HG03378 (cell line): ENCODE measurements at regions not wholly inside any gene's neighbourhood (a gene's known extent, or its start where the extent isn't known, plus 50 kb on each side); places are given as distances from the start of the nearest gene placed in this dataset.
A peak's percentile ranks its signal among the peaks of the same experiment; 100 is the strongest.
"Not testable (repeated sequence)": the region's sequence is repeated elsewhere in the genome, so short reads cannot be mapped to it uniquely, and the experiment has no call there.

Experiments used
- ATAC-seq: cut with Tn5 transposase; IDR thresholded peaks from one replicate; pipeline ENCODE4 v1.9.1; 2021; ENCODE audit warnings: mild to moderate bottlenecking, moderate library complexity; ENCODE audit not compliant: unreplicated experiment

DNA sequence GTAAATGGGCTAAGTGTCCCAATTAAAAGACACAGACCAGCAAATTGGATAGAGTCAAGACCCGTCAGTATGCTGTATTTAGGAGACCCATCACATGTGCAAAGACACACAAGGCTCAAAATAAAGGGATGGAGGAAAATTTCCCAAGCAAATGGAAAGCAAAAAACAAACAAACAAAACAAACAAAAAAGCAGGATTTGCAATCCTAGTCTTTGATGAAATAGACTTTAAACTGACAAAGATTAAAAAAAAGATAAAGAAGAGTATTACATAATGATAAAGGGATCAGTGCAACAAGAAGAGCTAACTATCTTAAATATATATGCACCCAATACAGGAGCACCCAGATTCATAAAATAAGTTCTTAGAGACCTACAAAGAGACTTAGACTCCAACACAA lies 429.6 kb downstream of the MAT2B start:
- ATAC-seq: not testable (repeated sequence)

DNA sequence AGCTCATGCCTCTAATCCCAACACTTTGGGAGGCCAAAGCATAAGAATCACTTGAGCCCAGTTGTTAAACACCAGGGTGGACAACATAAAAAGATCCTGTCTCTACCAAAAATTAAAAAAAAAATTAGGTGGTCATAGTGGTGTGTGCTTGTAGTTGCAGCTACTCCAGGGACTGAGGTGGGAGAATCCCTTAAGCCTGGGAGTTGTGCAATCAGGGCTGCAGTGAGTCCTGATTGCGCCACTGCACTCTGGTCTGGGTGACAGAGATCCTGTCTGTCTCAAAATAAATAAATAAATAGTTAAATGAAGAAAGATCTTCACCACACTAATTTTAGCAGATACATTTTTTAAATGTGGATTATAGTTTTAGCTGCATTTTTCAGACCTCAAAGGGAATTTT lies 433.2 kb downstream of the MAT2B start:
- no peak for ATAC-seq

DNA sequence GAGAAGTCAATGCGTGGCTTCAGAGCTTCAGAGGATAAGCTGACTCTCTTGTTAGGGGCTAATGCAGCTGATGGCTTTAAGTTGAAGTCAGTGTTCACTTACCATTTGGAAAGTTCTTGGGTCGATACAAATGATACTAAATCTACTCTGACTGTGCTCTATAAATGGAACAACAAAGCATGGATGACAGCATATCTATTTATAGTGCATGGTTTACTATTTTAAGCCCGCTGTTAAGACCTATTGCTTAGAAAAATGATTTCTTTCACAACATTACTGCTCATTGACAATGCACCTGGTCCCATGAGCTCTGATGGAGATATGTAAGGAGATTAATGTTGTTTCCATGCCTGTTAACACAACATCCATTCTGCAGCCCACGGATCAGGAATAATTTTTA lies 435.7 kb downstream of the MAT2B start:
- peak; percentile 43 for ATAC-seq

DNA sequence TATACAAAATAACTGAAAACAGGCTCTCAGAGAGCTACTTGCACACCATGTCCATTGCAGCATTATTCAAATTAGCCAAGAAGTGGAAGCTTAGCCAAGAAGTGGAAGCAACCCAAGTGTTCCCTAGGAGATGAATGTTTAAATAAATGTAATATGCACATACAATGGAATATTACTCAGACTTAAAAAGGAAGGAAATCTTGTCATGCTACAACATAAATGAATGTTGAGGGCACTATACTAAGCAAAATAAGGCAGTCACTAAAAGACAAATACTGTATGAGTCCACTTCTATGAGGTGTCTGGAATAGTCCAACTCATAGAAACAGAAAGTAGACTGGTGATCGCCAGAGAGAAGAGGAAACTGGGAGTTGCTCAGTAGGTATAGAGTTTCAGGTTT lies 438.1 kb downstream of the MAT2B start:
- ATAC-seq: no peak

DNA sequence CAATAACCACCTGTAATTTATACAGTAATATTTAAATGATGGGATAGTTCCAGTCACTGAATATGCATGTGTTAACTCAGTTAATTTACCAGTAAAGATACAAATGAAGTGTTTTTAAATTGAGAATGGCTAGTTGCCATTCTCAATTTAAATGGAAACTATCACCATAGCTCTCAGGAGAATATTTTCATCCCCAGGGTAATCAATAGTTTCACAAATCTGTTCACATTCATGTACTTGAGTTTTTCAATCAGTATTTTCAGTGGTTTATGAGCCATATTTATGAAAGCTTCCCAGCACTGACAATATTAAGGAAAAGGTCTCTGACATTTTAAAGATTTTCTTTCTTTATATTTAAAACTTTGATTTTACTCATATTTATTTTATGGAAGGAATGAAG lies 439.3 kb downstream of the MAT2B start:
- no peak for ATAC-seq

DNA sequence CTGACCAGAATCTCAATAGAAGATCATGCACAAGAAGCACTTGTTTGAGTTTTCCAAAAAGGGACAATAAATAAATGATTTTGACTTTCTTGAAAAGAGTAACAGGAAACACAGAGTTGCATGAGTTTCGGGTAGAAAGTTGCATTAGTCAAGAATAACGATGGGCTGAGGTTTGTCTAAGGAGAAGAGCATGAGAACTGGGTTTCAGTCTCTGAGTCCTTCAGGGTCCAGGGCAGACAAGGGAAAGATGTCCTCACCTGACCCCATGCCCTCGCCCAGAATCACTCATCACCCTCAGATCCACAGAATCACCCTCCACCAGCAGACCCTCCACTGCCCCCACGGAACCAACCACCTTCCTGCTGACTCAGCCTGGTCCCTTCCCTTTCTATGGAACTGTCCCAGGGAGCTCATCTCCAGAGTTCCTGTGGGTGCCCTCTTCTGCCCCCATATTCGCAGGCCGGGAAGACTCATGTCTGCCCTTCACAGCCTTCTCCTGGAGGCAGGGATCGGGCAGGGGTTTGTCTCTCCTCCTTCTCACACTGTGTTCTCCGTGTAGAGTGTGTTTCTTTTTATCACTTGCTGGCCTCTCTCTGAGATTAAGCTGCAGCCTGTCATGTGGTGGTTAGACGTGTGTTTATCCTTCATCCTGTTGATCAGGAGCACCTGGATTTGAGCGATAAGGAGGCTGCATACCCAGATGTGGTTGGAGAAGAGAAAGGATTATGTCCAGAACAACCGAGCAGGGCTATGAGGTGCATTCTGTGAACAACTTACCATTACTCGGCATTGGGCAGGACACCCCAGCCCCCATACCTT lies 442.6 kb downstream of the MAT2B start:
- no peak for ATAC-seq

DNA sequence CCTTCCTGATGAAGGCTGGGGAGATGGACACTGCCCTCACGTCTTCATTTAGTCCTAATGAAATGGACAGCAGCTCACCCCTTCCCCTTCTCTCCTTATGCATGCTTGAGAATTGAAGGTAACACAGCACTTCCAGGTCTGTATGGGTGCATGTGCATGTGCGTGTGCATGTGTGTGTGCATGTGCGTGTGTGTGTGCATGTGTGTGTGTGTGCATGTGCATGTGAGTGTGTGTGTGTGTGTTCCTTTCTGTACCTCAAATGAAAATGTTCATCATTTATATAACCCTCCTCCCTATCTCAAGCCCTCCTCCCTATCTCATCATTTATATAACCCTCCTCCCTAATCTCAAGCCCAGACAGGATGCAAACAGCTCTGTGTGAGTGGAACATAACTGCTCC lies 444.8 kb downstream of the MAT2B start:
- no peak for ATAC-seq

DNA sequence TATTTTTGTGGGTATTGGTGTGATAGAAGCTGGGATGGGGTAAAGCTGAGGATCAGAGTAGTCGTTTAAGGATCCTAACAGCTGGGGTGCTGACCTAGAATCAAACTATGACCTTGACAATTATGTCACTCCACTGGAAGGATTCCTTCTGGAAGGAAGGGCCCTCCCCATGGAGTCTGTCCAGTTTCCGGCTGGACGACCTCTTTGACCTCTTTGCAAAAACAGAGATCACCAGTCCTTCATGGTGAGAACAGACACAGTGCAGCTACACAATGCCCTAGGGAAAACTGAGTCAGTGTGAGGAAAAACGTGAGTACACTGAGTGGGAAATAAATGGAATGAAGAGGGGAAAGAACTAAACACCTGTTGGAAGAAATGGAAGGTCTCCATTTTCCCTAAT lies 445.6 kb downstream of the MAT2B start:
- no peak for ATAC-seq

DNA sequence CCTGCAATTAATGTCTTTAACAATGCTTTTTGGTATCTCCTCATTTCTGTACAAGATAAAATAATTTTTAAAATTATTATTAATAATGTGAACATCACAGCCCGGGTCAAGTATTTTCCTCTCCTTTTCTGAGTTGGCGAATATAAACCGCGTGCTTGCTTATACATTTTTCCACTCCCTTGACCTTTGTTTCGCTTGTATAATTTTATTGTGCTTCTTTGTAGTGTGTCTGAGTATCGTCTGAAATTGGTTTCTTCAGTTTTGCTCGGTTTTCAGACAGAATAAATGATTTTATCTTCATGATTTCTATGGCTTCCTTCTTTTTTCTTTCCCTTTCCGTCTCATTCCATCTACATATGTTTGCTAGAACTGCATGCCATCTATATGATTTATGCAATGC lies 448.5 kb downstream of the MAT2B start:
- no peak for ATAC-seq

DNA sequence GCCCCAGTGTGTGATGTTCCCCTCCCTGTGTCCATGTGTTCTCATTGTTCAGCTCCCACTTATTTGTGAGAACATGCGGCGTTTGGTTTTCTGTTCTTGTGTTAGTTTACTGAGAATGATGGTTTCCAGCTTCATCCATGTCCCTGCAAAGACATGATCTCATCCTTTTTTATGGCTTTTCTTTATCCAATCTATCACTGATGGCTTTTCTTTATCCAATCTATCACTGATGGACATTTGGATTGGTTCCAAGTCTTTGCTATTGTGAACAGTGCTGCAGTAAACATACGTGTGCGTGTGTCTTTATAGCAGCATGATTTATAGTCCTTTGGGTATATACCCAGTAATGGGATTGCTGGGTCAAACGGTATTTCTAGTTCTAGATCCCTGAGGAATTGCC lies 455.8 kb downstream of the MAT2B start:
- ATAC-seq: not testable (repeated sequence)

DNA sequence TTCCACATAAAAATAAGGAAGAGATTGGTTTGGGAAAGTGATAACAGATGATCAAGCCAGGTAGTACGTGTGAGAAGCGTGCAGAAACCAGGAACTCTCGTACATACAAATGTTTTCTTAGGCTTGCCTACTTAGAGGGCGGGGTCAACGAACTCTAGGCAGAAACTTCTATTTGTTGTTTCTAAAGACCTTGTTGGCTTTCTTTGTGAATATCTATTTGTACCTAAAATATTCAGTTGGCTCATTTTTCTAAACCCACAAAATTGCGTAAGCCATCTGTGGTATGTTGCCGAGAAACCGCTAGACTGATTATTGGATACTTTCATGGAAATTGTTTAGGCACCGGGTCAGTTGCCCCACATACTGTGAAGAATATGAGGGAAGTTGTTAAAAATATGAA lies 458.5 kb downstream of the MAT2B start:
- no peak for ATAC-seq

DNA sequence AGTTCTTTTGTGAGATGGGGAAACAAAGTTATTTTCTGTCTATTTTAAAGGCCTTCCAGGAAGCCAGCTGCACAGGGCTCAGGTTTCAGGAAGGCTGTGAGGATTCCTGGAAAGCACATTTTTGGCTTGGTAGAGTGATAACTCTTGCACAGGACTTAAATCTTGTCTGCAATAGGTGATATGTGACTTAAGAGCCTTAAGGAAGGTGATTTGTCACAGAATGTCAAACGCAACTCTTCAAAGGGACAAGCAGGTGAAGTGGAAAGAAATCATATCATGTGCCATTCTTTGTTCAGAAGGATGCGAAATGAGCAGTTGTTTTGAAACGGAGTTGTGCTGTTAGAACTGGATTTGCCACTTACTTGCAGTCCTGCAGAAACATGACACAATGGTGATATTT lies 459.3 kb downstream of the MAT2B start:
- ATAC-seq: no peak

DNA sequence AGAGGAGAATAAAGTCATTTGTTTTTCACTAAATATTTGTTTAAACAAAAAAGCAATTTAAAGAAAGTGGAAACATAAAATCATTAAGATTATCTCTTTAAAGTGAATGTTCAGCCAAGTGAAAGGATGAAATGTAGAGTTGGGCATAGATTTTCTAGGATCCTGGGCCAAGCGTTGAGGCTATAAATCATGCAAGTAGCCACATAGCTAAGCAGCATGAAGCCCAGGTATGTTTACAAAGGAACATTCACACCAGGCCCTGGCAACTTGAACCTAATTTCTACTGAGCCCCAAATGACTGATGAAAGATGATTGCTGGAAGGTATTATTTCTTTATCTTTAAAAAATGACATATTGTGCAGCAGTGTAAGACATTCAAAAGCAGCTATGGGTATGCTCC lies 461.8 kb downstream of the MAT2B start:
- no peak for ATAC-seq

DNA sequence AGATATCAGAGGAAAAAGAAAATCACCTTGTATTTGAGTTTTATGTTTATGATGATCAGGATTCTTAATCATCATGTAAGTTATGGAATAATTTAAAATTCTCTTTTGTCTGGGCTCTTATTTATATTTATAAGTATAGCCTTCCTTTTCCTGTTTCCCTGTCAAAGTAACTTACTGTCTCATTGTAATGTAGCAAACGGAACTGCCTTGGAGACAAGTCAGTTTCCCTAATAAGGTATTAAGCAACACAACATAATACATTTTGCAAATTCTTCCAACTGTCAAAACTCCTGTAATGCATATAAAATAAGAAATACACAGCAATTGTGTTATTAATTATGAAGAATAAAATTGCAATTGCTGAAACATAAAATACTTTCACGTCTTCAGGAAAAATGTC lies 463.2 kb downstream of the MAT2B start:
- no peak for ATAC-seq

DNA sequence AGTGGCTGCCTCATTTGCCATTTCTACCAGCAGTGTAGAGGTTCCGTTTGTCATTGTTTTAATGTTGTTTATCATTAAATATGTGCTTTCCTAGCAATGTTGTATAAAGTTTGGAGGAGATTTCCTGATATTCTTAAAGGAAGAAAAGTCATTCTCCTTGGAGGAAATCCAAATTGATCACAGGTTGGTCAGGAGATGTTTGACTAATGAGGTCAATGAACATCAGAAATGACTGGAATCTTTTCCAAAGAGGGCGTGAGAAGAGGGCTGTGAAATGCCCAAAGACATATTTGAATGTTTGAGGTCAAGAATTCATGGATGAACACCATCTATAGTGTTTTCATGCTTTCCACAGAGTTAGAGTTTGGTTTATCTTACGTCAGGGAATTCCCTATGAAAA lies 471.3 kb downstream of the MAT2B start:
- no peak for ATAC-seq

DNA sequence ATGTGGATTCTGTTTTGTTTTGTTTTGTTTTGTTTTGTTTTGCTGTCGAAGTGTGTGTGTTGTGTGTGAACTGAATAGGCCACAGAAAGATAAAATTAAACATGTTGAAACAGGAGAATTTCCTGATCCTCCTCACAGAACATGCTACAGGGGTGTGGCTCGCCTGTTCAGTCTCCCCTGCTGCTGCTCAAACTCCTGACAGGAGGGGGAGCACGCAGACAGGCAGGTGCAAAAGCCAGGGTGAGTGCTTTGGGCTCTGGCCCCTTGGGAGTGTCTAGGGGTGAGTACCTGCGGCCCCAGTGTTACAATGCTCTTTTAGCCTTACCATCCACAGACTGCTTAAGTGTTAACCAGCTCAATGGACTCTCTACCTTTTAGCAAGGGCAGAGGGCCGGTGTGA lies 473.5 kb downstream of the MAT2B start:
- no peak for ATAC-seq

DNA sequence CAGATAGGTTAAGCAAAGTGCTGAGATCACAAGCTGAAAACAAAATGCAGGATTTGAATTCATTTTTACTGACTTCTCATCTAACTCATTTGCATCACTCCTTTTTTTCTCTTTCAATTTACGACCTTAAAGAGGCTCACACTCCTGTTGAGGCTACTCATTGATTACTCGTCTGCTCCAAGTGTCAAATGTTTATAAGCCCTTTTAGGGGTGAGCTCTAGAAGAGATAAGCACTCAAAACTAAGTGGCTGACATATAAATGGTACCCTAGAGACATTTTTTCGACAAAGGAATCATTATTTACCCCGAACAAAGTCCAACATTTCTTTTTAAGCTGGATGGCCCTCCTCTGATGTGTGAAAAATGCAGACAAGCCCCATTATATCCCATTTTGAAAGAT lies 483.1 kb downstream of the MAT2B start:
- no peak for ATAC-seq

DNA sequence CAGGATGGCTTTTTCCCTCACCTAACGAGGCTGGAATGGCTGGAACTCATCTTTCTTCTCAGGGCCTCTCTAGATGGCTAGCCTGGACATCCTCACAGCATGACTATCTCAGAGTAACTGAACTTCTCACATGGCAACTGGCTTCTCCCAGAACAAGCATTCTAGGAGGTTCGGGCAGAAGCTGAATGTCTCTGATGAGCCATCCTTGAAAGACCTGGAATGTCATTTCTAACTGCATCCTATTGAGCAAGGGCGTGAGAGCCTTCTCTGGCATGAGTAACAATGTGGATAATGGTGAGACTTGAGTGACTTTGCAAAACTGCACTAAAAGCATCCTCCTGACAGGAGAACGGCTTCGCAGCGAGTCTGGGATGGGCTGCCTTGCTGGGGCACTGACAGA lies 487.7 kb downstream of the MAT2B start:
- ATAC-seq: no peak

DNA sequence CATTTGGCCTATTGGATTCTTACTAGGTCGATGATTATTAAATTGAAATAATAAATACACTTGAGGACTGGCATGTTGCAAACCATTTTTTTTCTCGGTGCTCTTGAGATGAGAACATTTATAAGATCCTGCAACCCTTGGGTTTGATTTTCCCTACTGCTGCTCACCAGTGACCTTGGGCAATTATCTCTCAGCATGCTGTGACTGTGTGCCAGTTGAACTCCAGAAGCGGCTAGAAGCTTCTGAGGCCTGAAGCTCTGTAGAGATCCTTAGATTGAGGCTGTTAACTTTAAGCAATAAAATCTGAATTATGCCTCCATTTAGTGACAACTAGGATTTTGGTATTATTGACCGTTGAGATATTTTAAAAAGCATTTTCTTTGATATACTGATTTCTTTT lies 489.8 kb downstream of the MAT2B start:
- ATAC-seq: no peak

DNA sequence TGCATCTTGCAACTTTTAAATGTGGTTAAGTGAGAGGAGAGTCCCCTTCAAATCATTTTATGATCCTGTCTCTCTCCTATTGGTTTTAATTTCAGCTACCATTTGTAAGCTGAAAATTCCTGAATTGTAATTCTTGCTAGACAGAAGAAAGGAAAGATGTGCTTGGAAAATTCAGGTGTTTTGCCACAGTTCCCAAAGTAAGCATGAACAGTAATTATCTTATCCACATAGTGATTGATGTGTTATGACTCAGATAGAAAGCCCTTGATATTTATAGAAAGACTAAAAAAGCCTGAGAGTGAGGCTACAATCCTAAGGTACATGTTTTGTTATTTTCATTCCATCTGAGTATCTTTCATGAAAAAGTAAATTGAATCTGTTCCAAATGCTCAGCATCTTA lies 492.5 kb downstream of the MAT2B start:
- ATAC-seq: no peak

DNA sequence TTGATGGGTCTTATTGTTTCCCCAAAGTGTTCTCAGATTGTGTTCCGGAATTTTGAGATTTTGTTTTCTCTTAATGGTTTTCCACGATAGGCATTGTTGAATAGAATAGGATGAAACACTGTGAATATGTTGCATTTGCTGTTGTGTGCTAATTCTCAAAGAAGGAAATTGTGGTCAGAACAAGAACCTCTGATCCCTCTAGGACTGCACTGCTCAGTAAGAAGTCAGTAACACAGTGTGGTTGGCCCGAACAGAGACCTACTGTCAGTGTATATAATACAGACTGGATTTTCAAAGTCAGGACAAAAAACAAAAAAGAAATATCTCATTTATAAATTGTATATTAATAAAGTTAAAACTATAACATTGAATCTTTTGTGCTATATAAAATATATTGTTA lies 494.8 kb downstream of the MAT2B start:
- ATAC-seq: no peak

DNA sequence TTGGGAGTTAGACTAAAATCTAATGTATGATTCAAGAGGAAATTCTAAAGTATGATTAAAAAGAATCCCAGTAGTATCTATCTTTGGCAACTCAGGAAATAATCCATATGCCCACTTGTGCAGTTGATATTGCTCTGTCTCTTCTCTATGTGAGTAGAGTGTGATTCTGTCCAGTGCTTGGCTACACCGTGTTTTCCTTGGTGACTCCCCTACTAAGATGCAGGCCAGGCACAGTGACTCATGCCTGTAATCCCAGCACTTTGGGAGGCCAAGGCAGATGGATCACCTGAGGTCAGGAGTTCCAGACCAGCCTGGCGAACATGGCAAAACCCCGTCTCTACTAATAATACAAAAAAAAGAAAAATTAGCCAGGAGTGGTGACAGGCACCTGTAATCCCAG lies 495.4 kb downstream of the MAT2B start:
- ATAC-seq: no peak

DNA sequence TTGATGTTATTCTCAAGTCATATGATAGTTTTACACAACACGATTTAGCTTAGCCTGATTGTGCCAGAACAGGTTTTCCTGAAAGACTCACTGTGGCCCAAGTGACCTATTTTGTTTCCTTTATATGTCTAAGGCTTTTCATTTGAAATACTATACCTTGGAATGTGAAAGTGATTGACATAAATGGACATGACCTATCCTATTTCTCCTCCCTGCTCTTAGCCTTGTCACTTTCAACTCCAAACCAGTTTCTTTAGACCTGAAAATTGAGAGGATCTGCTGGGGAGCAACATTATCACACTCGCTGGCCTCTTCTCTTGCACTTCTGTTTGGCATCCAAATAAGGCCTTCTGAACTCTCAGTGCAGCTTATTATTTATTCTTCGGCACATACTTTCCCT lies 496.8 kb downstream of the MAT2B start:
- no peak for ATAC-seq
